GM15510 (cell line): ENCODE measurements at regions not wholly inside any gene's neighbourhood (a gene's known extent, or its start where the extent isn't known, plus 50 kb on each side); places are given as distances from the start of the nearest gene placed in this dataset.

Source experiments
- POLR2A ChIP-seq: IDR thresholded peaks from 3 replicates; pipeline ENCODE4 v1.6.1; 2011; ENCODE audit warnings: borderline replicate concordance; ENCODE audit not compliant: insufficient read length; ENCODE audit errors: extremely low read depth

DNA sequence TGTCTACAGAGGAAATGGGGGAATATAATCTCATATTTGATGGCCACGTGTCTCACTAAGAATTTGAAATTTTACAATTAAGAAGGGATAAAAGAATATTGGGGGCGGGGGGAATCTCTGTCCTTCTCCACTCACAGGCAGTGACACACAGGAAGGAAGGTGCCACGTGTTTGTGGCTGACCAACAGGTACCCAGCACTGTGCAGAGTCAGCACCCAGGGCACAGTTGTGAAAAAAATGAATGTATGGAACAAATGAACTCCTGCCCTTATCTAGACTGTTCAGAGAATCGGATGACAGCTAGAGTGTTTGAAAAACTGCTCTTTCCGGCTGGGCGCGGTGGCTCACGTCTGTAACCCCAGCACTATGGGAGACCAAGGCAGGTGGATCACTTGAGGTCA is 317.0 kb upstream of the MYT1L start:
- no peak for TF ChIP-seq POLR2A

DNA sequence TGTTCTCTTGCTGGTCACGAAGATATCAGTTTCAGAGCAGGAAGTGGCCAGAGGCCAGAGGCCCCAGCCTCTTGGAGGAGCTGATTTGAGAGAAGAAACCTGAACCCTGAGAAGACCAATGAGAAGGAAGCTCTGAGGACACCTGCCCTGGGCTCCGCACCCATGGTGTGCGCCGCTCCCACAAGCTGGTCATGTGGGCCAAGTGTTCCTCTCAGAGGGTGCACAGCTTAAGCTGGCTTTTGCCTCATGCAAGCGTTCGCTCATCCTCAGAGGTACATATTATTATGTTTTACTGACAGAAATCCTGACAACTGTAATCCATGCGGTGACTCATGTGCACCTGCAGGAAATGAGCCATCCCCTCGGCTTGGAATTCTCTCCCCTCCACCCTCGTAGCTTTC is 316.1 kb upstream of the MYT1L start:
- TF ChIP-seq POLR2A: no peak

DNA sequence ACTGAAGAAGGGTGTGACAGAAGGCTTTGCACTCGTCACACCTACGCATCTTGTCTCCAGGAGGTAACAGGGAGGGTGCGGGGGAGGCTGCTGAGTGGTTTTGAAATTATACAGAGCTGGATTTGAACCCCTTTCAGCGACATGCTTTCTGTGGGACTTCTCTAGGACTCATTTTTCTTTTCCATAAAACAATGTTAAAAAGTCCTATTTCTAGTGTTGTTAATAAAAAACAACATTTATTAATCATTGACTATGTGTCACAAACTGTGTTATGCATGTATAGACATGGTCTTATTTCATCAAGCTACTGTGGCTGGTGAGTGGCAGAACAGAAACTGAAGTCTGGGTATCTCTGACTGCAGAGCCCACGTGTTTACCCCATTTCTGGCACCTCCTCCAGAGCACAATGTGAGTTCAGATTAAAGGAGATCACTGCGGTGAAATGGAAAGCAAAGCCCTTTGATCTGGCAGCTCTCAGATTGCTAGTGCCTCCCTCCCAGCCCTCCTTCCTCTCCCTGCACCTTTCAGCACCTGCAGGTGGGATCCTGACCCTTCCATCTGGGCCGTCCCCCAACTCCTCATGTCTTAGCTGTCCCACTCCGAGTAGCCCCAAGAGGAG is 315.5 kb upstream of the MYT1L start:
- TF ChIP-seq POLR2A: no peak

DNA sequence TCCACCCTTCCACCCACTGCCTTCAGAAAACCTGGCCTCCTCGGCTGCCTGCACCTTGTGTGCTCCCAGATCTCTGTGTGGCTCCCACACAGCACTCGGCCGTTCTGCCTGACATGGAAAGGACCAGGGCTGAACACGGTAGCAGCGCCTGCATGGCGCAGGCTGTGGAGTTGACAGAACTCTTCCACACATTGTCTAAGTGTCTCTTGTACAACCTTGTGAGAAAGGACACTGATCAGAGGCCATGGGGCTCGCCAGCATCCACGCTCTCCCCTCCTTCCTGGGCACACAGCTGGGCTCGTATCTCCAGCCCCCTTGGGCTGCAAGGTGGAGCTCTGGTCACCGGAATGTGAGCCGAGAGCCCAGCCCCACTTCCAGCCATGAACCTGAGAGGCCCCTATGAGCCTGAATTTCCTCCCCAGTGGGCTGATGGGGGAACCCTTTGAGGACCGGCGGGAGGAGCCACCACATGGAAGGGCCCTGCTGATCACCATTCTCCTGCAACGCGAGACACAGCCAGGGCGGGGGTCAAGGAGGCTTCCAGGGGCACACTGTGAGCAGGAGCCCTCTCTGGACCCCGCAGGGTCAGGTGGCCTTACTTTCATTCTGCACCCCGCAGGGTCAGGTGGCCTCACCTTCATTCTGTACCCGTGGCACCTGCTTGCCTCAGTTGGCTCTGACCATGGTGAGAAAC is 314.2 kb upstream of the MYT1L start:
- no peak for TF ChIP-seq POLR2A

DNA sequence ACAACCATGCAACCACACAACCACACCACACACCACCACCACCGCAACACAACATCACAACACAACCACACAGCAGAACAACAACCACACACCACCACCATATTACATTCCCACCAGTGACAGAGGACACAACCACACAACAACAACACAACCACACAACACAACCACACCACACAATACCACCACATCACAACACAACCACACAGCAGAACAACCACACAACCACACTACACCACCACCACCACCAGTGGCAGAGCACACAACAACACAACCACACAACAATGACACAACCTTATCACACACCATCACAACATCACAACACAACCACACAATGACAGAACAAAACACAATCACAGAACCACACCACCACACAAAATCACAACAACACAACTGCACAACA is 313.0 kb upstream of the MYT1L start:
- TF ChIP-seq POLR2A: no peak

DNA sequence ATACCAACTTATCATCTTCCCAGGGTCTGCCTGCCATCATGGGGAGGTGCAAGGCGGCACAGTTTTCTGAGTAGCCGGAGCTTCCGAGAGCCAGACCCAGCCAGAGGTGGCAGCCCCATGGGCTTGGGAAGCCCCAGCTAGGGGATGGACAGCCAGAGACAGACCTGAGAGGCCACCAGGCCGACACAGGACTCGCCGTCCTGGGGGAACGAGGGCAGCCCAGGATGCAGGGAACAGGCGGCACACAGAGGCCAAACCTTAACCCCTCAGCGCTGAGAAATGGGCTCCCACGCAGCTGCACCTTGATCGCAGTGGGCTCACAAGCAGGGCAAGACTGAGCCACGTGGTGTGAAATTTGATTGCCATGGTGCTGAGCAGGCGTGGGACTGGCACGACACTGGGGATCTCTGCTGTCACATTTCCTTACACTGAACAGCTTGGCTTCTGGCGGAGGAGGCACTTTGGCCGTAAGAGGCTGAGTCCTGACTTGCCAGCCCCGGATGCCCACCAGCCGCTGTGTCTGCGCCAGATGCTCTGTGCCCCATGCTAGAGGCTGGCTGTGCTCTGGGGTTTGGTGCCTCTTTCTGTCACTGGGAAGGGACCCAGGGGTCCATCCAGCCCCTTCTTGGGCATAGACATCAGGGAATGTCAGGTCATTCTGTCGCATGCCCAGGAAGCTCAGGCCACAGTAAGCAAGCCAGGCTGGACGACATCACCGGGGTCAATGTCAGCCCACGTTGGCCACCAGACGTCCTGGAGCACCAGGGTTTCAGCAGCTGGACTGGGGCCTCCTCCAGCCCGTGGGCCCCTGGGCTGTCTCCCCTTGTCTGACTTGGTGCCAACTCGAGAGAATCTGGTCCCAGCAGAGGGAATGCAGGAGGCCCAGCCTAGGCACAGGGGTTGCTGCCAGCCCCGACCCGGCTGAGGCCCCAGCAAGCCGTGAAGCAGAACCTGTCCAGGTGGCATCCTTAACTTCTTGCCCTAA is 312.1 kb upstream of the MYT1L start:
- TF ChIP-seq POLR2A: no peak

DNA sequence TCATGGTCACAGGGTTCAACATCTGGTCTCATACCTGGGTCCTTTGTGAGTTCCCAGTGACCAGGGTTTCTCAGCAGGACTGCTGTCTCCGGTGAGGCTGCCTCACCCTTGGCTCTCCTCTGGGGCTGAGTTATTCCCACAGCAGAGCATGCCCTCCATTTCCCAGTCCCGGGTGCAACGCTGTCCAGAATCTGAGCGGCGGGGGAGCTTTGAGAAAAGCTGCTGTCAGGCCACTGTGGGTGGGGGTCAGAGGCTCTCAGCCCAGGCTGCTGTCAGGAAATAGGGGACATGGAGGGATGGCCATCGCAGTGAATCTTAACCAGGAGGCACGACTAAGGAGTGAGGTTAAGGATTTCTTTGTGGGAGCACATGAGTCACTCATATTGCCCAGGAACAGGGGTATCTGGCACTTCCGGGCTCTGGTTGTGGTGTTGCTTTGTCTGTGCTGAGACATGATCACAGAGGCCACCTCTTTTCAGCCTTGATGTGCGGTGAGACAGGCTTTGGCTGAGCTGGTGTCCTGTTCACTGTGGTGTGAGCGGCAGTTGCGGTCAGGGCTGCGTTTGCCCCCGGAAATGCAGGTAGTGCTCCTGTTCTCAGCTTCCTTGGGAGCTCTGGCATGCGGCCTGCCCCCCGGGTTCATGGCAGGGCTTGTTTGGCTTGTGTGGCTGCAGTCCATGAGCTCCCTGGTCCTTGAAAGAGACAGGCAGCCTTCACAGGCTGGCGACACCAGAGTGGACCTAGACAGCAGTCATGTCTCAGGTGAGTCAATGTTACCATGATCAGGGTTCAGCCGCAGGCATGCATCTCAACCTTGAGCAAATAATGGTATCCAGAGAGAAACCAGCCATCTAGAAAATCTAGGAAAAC is 310.7 kb upstream of the MYT1L start:
- no peak for TF ChIP-seq POLR2A

DNA sequence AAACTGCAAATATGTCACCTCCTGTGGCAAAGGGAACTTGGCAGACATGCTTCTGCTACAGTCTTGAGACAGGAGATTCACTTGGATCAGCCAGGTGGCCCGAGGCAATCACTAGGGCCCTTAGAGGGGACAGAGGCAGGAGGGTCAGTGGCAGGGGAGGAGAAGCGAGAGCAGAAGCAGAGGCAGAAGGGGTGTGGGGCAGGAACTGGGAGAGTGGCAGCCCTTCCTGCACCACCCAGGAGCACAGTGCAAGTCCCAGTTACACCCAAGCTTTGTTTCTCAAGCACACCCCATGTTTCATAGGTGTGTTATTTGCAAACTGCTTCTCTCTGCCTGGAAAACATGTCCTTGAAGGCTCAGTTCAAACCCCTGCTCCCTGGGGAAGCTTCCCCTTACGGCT is 309.7 kb upstream of the MYT1L start:
- no peak for TF ChIP-seq POLR2A

DNA sequence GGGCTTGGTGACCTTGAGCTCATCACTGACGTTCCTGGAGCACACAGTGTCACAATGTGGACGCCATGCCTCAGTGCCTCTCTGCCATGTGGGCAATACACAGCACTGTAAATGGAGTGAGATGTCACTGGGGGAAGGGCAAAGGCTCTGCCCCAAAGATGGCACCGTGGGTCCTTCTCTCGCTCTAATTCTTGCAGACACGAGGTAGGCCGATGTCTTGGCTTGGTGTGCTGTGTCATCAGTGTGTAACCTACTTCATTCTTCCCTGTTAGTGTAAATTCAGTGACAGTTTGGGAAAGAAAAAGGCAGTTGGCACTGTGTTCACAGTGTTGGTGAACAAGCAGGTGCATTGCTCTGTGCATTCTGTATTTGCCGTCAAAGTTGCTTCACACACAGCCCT is 309.3 kb upstream of the MYT1L start:
- no peak for TF ChIP-seq POLR2A

DNA sequence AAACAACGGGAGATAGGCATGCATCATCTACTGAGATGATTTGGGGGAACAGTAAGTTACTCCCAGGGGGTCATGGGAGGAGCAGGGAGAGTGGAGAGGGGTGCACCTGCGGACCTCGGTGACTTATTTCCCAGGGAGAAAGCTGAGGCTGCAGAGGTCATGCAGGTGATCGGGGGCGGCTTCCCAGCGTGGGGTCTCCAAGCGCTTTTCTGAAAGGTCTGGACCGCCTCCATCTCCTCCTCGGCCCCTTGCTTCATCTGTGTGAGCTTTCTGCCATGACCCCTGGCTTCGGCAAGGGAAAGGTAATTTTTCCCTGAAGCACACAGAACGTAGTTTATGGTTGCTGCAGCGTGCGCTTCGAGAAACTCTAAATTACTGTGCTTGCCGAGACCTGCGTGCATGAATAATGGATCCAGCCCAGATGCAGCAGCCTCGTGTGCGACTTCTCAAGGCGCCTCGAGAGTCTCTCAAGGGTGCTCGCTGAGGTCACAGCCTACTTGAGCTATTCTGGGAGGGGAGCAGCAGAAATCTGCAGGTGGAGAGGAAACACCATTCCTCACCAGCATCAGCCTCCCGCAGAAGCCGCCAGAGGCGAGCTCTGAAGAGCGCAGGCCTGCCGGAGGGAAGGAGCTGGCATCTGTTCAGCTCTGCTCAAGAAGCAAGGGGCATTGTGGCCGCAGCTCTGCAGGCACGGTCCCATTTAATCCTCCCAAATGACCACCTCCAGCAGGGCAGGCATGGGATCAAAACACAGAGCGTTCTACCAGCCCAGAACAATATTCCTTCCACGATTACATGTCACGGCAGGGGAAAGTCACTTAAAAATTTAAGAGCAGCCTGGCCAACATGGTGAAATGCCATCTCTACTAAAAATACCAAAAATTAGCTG is 308.4 kb upstream of the MYT1L start:
- TF ChIP-seq POLR2A: no peak

DNA sequence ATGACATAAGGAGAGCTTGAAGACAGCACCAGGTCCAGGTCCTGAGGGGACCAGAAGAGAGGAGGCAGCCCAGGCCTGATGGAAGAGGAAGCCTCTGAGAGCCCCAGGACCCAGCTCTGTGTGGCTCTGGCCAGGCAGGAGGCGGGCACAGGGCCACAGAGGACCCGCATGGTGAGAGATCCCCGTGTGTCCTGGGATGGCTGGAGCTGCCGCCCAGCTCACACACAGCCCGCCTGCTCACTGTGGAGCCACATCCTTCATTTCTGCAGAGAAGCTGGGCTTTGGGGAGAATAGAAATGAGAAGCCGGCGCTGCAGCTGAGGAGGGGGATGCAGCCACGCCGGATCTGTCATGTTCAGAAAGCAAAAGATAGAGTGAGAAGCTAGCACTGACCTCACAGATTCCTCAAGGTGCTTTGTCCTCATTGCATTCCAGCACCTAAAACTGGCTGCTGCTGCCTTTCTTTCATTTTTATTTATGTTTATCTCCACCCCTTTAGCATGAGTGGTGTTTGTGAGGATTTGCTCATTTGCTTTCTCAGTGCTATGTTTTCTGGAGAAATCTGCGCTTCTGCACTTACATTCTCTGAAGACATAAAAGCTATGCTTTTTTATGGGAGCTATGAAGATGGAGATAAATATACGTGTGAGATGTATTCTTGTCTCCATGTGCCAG is 307.6 kb upstream of the MYT1L start:
- TF ChIP-seq POLR2A: no peak

DNA sequence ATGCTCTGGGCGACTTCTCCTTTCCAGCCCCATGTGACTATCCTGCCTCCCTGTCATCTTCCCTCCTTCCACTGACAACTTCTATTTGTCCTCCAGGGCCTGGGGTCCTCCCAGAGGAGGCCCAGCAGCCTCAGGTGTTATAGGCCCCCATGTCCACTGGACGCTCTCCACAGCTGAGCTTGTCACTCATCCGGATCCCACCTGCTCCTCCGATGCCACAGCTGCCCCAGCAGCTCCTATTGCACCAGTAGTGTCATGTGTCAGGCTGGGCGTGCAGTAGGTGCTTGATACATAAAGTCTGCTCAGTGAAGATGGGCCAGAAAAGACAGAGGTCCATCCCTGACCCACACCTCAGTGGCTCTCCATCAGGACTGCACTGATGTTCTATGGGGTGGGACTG is 305.7 kb upstream of the MYT1L start:
- no peak for TF ChIP-seq POLR2A

DNA sequence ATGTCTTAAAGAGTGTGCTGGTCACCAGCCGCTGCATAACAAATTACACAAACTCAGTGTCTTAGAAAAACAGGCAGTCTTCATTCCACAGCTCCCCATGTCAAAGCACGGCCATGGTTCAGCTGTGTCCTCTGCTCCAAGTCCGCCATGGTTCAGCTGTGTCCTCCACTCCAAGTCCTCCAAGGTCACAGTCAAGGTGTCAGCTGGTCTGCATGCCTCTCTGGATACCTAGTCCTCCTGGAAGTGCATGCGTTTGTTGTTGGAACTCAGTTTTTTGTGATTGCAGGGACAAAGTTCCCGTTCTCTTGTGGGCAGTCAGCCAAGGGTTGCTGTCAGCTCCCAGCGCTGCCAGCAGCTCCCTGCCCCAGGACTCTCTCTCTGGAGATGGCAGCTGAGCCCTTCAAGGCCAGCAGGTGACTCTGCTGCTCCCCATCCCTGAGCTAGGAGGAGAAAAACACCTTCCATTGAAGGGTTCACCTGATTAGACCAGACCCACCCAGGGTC is 304.0 kb upstream of the MYT1L start:
- no peak for TF ChIP-seq POLR2A
